ENCODE measurements at regions not wholly inside any gene's neighbourhood (a gene's known extent, or its start where the extent isn't known, plus 50 kb on each side); places are given as distances from the start of the nearest gene placed in this dataset.

- TF ChIP-seq CTCF (IDR thresholded peaks at IDR 0.05), result no peak
- TF ChIP-seq POLR2AphosphoS5 (IDR thresholded peaks at IDR 0.05), result no peak
- TF ChIP-seq POLR2A (IDR thresholded peaks at IDR 0.05), result no peak
These were observed 262.1 kb downstream of the BCL11B start for GRCh38 chr14:99009871-99010270.
